ENCODE measurements at regions not wholly inside any gene's neighbourhood (a gene's known extent, or its start where the extent isn't known, plus 50 kb on each side); places are given as distances from the start of the nearest gene placed in this dataset.
A peak's percentile ranks its signal among the peaks of the same experiment; 100 is the strongest.
"Not testable (repeated sequence)": the region's sequence is repeated elsewhere in the genome, so short reads cannot be mapped to it uniquely, and the experiment has no call there.

GRCh38 chr3:35849496-35849895, 210.2 kb downstream of the ARPP21 start:
- no peak for DNase-seq

GRCh38 chr3:35849963-35850362, 210.6 kb downstream of the ARPP21 start:
- no peak for DNase-seq

GRCh38 chr3:35857004-35857403, 217.7 kb downstream of the ARPP21 start:
- DNase-seq, result no peak

- DNase-seq, result no peak
These were observed 222.7 kb downstream of the ARPP21 start for GRCh38 chr3:35862057-35862456.

GRCh38 chr3:35864871-35865270, 225.5 kb downstream of the ARPP21 start:
- DNase-seq, result no peak

DNA sequence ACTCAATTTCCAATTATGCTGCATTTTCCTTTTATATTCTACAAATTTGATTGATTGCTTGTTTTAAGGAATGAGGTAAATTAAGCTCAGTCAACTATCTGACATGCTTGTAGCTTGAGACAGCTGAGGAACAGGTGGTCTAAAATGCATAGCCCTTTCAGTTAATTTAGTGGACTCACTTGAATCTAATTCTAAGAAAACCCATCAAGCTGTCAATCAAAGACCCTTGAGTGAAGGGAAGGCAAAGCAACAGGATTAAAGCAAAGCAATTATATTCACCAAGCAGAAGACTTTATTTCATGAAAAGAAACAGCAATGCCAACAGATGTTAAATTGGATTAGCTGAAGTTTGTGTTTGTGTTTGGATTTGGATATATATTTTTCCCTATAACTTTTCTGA, 228.5 kb downstream of the ARPP21 start:
- no peak for DNase-seq

GRCh38 chr3:35871009-35871408, 231.7 kb downstream of the ARPP21 start:
- no peak for DNase-seq

DNA sequence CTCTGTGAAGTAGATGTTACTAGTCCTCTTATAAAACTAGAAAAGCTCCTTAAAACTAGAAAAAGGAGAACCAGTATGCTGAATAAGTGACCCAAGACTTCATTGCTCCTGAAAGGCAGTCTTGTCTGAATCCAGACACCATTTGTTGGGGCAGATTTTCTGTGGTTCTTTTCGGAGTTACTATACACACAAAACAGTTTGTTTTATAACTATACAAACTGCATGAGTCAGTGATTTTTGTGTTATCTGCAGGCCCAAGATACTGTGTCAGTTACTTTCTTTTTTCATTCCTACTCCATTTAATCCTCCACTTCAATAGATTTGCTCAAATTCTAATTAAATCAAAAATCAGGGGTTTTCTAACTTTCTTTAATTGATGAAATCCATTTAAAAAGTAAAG, 244.6 kb downstream of the ARPP21 start:
- no peak for DNase-seq

DNA sequence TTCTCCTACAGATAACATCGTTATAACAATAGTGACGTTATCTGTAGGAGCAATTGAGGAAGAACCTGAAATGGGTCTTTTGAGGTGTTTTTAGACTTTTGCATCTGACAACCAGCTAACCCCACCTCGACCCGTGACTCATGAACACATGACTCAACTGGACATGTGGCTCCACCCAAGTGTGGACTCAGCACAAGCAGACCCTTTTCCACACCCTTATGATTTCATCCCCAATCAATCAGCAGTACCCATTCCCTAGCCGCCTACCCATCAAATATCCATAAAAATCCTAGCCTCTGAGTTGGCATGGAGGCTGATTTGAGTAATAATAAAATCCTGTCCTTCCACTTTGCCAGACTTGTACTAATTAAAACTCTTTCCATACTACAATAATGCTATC, 255.4 kb downstream of the ARPP21 start:
- DNase-seq, result no peak

DNA sequence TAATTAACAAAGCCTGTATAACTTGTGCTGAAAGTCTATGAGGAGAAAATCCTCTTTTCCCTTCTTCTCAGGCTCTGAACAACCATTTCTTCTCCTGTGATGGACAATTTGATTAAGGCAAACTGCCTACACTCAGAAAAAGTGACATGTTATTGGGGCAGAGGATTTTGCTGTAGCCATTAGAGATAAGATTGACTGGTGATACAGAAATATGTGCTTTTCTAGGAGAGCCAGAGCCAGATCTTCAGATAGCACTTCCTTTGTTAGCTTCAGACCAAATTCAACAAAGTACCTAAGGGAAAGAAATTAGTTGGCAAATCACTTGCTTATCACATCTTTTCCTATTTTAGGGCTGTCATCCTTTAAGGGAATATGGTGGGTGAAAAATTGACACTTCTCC, 259.9 kb downstream of the ARPP21 start:
- DNase-seq, result no peak

DNA sequence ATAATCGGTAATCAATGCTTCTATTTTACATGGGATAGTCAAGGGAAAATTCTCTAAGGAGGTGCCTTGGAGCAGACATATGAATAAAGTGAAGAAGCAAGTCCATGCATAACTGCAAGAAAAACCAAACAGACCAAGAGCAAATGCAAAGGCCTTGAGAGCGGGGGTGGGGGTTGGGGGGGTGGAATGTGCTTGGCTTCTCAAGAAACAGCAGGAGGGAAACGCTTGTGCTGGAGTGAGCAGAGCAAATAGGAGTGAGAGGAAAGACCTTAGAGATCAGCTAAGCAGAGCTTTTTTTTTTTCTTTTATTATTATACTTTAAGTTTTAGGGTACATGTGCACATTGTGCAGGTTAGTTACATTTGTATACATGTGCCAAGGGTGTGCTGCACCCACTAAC, 260.8 kb downstream of the ARPP21 start:
- DNase-seq, result no peak

DNA sequence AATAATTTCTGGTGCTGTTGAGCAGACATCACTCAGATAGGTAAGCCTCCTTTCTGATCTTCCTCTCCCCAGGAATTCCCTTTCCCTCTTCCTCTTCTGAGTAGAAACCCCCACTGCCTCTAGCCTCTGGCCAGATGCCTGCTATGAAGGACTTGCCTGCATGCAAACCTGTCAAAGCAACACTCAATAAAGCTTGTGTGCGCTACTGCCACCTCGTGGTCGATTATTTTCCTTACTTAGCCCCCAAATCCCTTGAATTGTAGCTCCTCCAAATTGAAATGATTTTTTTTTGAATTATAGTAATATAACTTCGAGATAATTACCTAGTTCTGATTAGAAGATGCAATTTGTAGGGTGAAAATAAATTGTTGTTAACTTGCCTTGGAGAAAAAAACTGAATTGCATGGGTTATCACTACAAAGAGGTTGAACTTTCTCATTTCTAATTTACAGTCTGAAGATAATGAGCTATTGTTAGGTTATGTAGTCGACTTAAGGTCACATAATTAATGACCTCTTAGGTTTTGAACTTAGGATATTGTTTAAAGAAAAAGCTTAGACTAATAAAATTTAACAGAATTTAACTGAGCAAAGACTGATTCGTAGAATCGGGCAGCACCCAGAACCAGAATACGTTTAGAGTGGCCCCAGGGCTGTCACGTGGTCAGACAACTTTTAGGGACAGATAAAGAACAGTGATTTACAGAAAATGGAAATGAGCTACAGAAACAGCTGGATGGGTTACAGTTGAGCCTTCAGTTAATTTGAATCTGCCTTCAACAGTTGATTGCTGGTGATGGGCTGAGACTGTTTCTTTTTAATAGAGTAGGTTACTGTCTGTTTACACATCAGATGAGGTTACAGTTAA, 269.3 kb downstream of the ARPP21 start:
- no peak for DNase-seq

GRCh38 chr3:35919160-35919559, 279.8 kb downstream of the ARPP21 start:
- no peak for DNase-seq

DNA sequence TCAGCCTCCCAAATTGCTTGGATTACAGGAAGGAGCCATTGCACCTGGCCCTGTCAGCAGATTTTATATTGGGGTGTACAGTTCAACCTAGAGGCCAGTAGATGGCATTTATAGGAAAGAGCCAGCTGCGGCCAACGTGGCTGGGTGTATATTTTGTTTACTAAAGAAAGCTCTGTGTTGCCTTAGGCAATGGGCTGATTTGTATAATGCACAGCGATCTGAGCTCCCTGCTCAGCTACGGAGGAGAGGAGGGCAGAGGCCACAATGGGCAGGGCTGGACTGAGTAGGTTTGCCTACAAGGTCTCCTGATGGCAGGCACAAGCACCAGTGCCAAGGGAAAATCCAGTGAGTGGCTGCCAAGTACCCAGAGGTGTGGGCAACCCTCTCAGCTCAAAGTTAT, 282.4 kb downstream of the ARPP21 start:
- no peak for DNase-seq

DNA sequence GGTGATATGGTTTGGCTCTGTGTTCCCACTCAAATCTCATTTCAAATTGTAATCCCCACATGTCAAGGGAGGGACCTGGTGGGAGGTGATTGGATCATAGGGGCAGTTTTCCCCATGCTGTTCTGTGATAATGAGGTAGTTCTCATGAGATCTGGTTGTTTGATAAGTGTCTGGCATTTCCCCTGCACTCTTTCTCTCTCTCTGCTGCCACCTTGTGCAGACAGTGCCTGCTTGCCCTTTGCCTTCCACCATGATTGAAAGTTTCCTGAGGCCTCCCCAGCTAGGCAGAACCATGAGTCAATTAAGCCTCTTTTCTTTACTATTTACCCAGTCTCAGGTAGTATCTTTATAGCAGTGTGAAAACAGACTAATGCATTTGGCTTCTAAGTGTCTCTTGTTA, 284.7 kb downstream of the ARPP21 start:
- not testable (repeated sequence) for DNase-seq

GRCh38 chr3:35927441-35927840, 288.1 kb downstream of the ARPP21 start:
- DNase-seq, result no peak

DNA sequence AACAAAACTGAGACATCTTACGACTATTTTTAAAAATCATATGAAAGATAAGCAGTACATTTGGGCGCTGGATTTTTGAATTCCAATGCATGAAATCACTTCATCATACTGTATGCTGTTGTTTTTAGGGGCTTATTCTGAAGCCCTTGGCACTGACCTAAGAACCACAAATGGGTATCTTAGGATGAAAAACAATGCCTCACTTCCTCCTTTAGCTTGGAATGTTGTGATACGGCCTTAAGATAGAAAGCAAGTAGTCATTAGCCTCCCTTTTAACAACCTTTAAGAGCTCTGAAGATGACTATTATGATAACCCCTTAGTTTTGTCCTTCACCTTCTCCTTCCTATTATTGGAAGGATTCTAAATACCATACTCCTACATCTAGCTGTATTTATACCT, 289.8 kb downstream of the ARPP21 start:
- no peak for DNase-seq

DNA sequence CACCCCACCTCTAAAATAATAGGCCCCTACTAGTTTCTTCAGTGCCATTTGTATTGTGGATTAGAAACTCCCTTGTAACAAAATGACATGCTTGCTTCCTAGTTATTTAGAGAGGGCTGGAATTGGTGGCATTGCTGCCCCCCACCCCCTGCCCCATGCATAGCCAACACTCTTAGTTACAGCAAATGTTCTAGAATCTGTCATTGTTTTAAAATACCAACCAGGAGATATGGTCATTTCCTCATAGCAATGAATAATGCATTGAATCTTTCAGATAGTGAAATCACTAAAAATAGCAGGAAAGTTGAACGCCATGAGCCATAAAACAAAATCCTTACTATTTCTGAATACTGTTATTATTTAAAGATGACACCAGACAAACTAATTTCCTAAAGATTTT, 292.5 kb downstream of the ARPP21 start:
- no peak for DNase-seq

GRCh38 chr3:35932995-35933394, 293.7 kb downstream of the ARPP21 start:
- peak; percentile 28 for DNase-seq

DNA sequence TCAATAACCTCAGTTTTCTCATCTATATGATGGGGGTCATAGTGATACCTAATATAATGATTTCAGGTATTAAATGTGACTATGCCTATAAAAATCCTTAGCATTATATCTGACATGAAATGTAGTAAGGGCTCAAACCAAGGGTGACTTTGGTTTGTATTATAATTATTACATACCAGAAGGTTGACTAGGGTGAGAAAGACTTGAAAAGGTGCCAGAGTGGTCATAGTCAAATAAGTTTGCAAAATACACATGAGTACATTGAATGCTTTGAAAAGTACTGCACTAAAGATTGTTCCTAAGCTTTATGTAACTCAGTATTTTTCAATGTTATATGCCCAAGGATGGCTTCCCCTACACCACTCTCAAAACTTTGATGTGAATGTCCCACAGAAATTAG, 297.2 kb downstream of the ARPP21 start:
- no peak for DNase-seq

- DNase-seq, result no peak
These were observed 305.8 kb downstream of the ARPP21 start for GRCh38 chr3:35944926-35945710.

DNA sequence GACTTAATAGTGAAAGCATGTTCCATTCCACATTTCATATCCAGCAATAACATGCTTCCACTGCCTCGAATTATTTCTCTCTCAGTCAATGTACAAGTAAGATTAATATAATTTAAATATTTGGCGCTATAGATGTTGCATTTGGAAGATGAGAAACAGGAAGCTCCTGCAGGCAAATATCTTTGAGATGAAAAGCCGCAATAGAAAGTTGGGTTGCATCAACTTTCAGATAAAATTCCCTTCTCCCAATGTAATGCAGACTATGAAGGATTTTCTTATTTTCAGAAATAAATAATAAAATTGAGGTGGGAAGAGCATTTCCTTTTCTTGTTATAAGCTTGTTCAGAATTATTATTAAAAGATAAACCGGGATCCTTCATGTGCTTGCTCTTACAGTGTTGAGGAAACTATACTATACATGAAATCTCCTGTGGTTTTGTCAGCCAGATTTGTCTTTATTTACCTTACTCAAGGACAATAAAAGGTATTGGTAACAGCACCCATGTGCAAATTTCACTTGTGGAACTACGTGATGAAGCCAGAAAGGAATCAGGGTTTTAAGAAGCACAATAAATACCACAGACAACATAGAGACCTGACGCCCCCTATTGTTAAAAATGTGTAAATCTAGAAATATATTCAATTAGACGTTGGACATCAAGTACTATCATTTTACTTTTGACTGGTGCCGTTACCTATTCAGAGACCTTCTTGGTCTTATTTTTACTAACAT, 307.0 kb downstream of the ARPP21 start:
- no peak for DNase-seq

DNA sequence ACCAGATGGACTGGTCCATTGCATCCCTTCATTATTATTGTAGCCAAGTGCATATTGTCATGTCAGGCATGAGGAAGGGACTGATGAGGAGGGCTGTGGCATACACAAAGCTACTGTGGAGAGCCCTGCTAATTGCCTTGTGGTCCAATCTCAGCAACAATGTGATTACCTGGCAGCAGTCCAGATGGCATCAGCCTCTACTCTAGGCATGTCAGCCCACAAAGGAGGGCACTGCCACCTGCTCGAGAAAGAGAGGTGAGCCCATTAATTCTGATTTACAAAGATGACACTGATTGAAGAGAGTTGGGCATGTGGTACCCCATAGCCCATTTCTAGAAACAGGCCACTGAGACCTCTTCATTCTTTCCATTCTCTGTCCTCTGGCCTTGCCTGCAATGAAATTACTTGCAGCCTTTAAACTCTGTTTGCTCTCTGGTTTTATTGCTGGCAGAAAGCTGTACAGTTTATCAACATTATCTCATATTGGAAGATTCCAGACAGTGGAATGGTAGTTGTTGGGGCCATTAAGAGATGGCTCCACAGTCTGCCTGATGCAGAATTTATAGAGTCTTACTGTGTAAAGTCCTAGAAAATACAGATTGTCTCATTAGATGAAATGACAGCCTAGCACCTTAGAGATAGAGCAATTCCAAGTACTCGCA, 307.7 kb downstream of the ARPP21 start:
- DNase-seq, result no peak
